ENCODE measurements at regions not wholly inside any gene's neighbourhood (a gene's known extent, or its start where the extent isn't known, plus 50 kb on each side); places are given as distances from the start of the nearest gene placed in this dataset.

- intact Hi-C loops (cut with DNase I) = no loop called here
- DNase-seq (no peak), ATAC-seq (ENCODE audit: poor library complexity) (no peak)
Observed at GRCh38 chr12:42807766-42808165, 218.2 kb upstream of the PRICKLE1 start.

GRCh38 chr12:42807251-42807650, 217.7 kb upstream of the PRICKLE1 start:
- intact Hi-C loops (cut with DNase I) = no loop called here
- ATAC-seq (ENCODE audit: poor library complexity) (no peak), DNase-seq (no peak)

GRCh38 chr12:42804928-42805327, 215.4 kb upstream of the PRICKLE1 start:
- intact Hi-C loops (cut with DNase I) = no loop called here
- ATAC-seq (ENCODE audit: poor library complexity) (no peak), DNase-seq (no peak)

- intact Hi-C loops (cut with DNase I) = no loop called here
- DNase-seq (no peak), ATAC-seq (ENCODE audit: poor library complexity) (no peak)
Observed at GRCh38 chr12:42802785-42803189, 213.2 kb upstream of the PRICKLE1 start.

- DNase-seq = no peak
- intact Hi-C loops (cut with DNase I) = no loop called here
- ATAC-seq (ENCODE audit: poor library complexity) = no peak
Observed at GRCh38 chr12:42801271-42801670, 211.7 kb upstream of the PRICKLE1 start.

DNA sequence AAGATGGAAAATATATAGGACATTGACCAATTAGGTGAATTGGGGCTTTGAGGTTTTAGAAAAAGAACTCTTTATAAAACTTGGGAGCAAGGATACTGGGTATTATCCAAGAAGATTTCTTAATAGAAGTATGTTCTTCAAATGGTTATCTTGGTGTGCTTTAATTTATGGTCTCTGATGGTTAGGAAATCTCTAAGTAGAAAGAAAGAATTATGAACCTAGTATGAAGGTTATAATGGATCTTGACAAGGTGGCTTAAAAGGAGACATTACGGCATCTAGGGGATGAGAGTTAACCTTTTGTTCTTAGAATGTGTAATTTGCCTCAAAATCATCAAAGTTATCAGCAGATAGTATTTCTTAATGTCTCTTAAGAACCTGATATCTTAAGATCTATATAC, 210.4 kb upstream of the PRICKLE1 start:
- intact Hi-C loops (cut with DNase I) = no loop called here
- no peak for DNase-seq
- ATAC-seq (ENCODE audit: poor library complexity) = no peak

DNA sequence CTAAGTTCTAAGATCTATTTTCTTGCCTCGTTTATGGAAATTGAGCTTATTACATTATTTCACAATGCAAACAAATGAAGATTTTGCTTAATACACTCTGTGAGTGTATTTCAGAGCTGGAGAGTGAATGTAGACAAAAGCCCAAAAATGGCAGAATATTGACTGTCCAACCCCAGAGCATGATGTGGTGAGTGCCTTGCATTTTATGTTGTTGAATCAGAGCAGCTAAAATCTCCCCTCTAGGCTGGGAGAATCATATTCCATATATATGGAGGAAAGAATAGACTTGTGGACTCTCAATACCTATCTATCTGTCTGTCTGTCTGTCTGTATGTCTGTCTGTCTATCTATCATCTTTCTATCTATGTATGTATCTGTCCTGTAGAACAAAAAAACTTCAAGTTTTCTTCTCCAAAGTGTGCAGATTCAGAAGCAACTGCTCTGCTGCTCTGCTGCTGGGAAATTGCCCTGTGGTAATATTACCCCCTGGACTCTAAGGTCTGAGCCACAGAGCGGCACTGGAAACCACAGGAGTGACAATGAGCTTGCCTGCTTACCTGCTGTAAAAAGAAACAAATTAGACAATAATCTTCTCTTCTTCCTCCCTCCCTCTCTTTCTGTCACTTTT, 209.4 kb upstream of the PRICKLE1 start:
- intact Hi-C loops (cut with DNase I) = no loop called here
- no peak for ATAC-seq (ENCODE audit: poor library complexity)
- no peak for DNase-seq

DNA sequence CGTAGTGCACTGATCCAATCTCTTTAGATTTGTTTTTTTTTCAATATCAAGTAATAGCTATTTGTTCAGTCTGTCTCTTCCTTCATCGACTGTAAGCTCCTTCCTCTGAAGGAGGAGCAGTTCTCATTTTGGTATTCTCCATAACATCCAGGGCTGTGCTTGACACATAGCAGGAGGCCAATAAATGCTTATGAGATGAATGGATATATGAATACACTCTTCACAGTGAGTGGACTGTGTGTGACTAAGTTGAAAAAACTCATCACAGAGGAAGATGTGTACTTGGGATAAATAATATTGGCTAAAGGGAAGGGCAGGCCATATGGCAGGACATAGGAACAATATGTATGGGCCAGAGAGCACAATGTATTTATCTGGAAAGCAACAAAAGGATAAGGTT, 205.3 kb upstream of the PRICKLE1 start:
- ATAC-seq (ENCODE audit: poor library complexity) (no peak), DNase-seq (no peak)
- intact Hi-C loops (cut with DNase I) = no loop called here

DNA sequence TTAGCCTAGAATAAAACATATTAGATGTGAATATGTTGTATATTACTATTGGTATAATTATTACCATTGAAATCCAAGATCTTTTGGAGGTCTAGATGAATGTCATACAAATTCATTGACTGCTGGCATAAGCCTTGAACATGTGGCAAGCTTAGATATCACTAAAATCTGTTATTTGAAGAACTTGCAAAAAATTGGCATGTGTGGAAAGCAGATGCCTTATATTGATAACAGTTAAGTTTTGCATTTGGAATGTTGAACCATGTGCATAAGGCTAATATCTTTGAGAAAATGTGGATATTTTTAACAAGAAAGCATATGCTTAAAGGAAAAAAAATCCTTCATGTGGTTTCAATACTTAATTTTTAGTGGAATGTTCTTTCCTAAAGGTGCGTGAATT, 203.6 kb upstream of the PRICKLE1 start:
- no peak for ATAC-seq (ENCODE audit: poor library complexity)
- no peak for DNase-seq
- intact Hi-C loops (cut with DNase I) = no loop called here

DNA sequence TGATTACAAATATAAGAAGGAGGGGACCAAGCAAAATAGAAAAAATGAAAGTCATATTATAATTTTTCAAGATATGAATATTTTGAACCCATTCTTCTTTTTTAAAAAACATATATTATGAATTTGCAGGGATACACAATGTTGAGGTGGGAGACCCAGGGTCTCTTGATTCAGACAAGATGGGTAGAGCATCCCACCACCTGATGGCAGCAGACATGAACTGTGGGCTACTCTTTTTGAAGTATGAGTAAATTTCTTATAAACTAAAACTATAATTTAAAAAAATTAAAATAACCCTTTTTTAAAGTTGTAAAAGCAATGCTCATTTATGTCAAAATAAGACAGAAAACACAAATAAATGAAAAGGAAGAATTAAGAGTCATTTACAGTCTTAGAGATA, 202.7 kb upstream of the PRICKLE1 start:
- DNase-seq = no peak
- intact Hi-C loops (cut with DNase I) = no loop called here
- ATAC-seq (ENCODE audit: poor library complexity) = no peak

GRCh38 chr12:42791399-42791798, 201.9 kb upstream of the PRICKLE1 start:
- DNase-seq = no peak
- intact Hi-C loops (cut with DNase I) = no loop called here
- ATAC-seq (ENCODE audit: poor library complexity) = no peak

DNA sequence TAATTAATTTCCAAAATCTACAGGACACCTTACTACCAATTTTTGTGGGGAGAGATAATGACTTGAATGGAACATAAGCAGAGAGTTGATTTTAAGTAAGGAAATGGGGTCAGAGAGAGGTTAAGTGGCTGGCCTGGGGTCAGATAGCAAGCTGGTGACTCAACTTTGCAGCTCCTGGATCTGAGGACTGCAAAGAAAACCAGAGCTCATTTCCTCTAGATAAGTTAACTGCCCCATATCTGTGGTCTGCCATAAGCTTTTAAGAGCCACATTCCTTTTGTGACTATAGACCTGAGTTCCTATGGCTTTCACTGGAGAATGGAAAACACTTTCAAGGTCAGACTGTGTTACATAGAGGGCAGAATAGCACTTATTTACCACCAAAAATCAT, 201.2 kb upstream of the PRICKLE1 start:
- peak; percentile 26 for ATAC-seq (ENCODE audit: poor library complexity)
- DNase-seq = no peak
- intact Hi-C loops (cut with DNase I) = no loop called here

- ATAC-seq (ENCODE audit: poor library complexity) (peak; percentile 89), DNase-seq (no peak)
- intact Hi-C loops (cut with DNase I) = no loop called here
Observed at GRCh38 chr12:42789808-42790760, 200.5 kb upstream of the PRICKLE1 start.

DNA sequence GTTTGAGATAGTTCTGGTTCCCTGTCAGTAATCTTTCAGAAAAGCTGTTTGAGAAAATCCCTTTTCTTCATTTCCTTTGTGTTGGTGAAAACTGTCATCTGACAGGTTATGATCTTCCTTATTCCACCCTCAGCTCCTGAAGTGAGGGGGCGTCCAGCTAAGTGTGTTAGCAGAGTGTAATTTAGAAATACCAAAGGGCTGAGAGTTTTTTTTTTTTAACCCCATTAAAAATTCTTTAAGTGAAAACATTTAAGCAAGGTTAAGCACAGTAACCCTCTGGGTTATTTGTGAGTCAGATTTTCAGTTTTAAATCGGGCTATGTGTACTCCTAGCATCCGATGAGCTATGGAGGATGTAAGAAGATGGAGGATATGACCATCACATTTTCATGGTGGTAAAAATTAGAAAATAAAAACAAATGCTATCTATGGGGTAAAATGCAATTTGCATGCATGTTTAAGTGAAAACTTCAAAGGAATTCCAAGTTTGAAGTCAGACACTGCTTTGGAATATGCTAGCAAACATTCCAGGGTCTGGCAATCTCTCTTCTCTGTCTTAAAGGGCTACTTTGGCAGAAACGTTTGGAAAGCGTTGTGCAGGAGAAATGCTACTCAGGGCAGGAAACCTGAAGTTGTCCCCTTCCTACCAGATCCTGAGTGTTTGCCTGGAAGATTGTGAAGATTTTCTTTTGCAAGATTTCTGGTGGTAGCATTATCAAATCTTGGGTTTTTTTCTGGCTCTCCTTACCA, 197.0 kb upstream of the PRICKLE1 start:
- ATAC-seq (ENCODE audit: poor library complexity) (no peak), DNase-seq (no peak)
- intact Hi-C loops (cut with DNase I) = no loop called here

DNA sequence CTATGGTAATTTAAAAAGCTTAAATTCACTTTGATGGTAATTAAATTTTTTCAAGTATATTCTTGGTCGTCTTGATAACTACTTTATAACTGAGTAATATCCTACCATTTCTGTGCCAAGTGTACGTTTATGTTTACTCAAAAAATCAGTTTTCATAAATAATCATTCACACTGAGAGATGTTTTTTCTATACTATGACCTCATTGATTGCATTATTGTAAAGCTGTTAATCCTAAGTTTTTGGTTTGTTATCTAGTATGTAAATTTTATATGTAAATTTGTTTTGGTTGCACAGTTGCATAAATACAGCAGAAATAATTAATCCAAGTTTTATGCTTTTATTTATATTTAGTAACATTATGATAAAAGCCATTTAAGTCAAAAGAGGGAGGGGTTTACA, 196.4 kb upstream of the PRICKLE1 start:
- no peak for DNase-seq
- intact Hi-C loops (cut with DNase I) = no loop called here
- ATAC-seq (ENCODE audit: poor library complexity) = no peak

DNA sequence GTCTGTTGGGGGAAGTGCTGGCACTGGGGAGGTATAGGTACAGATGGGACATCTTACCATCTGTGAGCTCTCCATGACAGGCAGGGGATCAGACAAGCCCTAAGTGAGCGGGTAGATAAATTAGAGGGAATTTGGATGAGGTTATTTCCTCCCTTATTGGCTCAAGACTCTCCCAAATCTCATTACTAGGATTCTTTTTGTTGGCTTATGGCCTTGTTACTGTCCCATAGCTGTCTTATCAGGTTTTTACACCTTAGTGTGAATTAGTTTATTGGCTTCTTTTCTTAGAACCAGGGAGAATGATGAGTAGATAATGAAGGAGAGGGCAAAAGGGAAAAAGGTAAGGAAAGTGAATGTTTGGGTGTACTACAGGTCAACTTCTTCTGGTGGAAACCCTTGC, 191.1 kb upstream of the PRICKLE1 start:
- intact Hi-C loops (cut with DNase I) = no loop called here
- DNase-seq = no peak
- peak; percentile 10 for ATAC-seq (ENCODE audit: poor library complexity)

DNA sequence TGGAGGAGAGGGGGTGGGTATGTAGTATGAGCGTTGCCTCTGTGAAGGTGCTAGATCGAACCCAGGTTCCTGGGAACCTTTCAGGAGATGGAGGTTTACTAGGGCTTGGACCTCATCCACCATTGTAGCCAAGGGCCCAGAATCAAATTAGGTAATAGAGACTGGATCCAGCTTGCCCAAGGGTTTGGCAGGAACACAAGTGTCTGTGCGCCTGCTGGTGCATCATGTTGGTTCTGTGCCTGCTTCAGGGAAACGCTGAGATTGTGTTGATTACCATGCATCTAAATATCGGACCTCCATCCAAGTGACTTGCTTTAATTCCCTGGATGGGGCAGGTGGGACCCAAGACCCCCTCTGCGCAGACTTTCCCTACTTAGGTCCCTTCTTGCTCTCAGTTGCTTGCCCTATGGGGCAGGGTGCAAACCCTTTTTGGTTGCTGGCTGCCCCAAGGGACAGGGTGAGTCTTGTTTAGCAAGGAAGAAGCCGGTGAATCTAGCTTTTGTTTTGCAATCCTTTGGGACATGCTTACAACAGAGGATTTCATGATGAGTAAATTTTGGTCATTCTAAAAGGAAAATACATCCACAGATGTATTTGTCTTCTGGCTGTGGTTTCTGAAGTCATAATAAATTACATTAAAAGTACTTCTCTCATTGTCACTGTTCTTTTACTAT, 189.8 kb upstream of the PRICKLE1 start:
- peak; percentile 49 for DNase-seq
- peak; percentile 58 for ATAC-seq (ENCODE audit: poor library complexity)
- intact Hi-C loops (cut with DNase I) = no loop called here

GRCh38 chr12:42776396-42776795, 186.8 kb upstream of the PRICKLE1 start:
- intact Hi-C loops (cut with DNase I) = no loop called here
- ATAC-seq (ENCODE audit: poor library complexity) = no peak
- no peak for DNase-seq

DNA sequence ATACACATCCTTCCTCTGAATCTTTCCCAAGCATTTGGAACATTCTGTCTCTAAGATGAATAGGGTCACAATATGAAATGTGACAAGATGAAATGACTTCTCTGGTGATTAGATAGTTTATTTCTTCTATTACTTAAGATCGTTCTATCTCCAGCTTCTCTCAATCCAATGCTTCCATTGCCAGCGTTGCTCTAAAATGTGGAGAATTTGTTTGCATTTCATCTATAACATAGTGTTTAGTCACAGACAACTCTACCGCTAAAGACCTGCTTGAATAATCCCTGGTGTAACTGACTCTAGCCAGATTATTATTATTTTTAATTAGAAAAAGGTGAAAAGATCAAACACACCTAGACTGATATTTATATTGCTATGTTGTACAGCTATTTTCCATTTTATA, 184.7 kb upstream of the PRICKLE1 start:
- intact Hi-C loops (cut with DNase I) = no loop called here
- DNase-seq (no peak), ATAC-seq (ENCODE audit: poor library complexity) (no peak)

Measured in Right ventricle myocardium superior (tissue), 1 donor.